NB4 (cell line): ENCODE measurements at regions not wholly inside any gene's neighbourhood (a gene's known extent, or its start where the extent isn't known, plus 50 kb on each side); places are given as distances from the start of the nearest gene placed in this dataset.
"Not testable (repeated sequence)": the region's sequence is repeated elsewhere in the genome, so short reads cannot be mapped to it uniquely, and the experiment has no call there.

Source experiments
- DNase-seq: peaks from one replicate; pipeline ENCODE4 v3.0.0; 2010; ENCODE audit warnings: low read depth
- H3K4me3 ChIP-seq: one replicate; pipeline ENCODE4 v1.5.1; 2011; ENCODE audit warnings: mild to moderate bottlenecking, low read depth, low read length, moderate library complexity
- CTCF ChIP-seq: IDR thresholded peaks from one replicate; pipeline ENCODE4 v1.5.1; 2012; ENCODE audit warnings: low read depth, low read length
- MAX ChIP-seq: IDR thresholded peaks from 2 replicates; pipeline ENCODE4 v1.6.1; 2011; ENCODE audit warnings: low read depth, low read length
- MYC ChIP-seq: IDR thresholded peaks from 2 replicates; pipeline ENCODE4 v1.6.1; 2011; ENCODE audit warnings: low read depth, low read length
- POLR2A ChIP-seq: IDR thresholded peaks from 2 replicates; pipeline ENCODE4 v1.6.1; 2011; ENCODE audit warnings: mild to moderate bottlenecking; ENCODE audit not compliant: insufficient read length; ENCODE audit errors: extremely low read depth

- no peak for DNase-seq
- TF ChIP-seq MAX (no peak), CTCF (no peak), MYC (no peak), POLR2A (no peak)
- H3K4me3 ChIP-seq: no peak overlapping the region
Observed at GRCh38 chr6:116996842-116997241, 119.8 kb downstream of the RFX6 start.

DNA sequence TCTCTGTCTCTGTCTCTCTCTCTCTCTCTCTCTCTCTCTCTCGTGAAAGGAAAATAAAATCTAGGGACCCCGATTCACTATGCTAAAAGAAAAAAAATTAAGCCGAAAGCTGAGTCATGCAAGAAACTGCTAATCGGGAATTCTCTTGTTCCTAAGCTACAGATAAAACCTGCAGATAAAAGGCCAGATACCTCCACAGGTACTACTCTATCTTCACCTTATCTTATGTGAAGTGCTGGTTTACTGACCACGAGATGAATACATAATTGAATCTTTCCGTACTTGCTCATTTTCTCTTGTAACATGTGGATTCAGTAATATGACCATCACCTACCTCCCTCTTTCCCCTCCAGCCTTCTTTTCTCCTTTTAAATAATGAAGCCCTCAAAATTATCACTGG, 120.5 kb downstream of the RFX6 start:
- TF ChIP-seq MAX (no peak), POLR2A (no peak), CTCF (no peak), MYC (no peak)
- no peak overlapping the region for H3K4me3 ChIP-seq
- no peak for DNase-seq

- no peak overlapping the region for H3K4me3 ChIP-seq
- TF ChIP-seq MYC (no peak), POLR2A (no peak), MAX (no peak), CTCF (no peak)
- no peak for DNase-seq
Observed at GRCh38 chr6:117007659-117008058, 130.6 kb downstream of the RFX6 start.

- H3K4me3 ChIP-seq: no peak overlapping the region
- TF ChIP-seq CTCF (no peak), POLR2A (no peak), MYC (no peak), MAX (no peak)
- no peak for DNase-seq
Observed at GRCh38 chr6:117008618-117009017, 131.6 kb downstream of the RFX6 start.

DNA sequence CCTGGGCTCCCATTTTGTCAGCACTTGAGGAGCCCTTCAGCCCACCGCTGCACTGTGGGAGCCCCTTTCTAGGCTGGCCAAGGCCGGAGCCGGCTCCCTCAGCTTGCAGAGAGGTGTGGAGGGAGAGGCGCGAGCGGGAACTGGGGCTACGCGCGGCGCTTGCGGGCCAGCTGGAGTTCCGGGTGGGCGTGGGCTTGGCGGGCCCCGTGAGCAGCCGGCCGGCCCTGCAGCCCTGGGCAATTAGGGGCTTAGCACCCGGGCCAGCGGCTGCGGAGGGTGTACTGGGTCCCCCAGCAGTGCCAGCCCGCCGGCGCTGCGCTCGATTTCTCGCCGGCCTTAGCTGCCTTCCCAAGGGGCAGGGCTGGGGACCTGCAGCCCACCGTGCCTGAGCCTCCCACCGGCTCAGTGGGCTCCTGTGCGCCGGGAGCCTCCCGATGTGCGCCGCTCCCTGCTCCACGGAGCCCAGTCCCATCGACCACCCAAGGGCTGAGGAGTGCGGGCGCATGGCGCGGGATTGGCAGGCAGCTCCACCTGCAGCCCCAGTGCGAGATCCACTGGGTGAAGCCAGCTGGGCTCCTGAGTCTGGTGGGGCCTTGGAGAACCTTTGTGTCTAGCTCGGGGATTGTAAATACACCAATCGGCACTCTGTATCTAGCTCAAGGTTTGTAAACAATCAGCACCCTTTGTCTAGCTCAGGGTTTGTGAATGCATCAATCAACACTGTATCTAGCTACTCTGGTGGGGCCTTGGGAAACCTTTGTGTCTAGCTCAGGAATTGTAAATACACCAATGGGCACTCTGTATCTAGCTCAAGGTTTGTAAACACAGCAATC, 137.8 kb downstream of the RFX6 start:
- not testable (repeated sequence) for H3K4me3 ChIP-seq, DNase-seq

DNA sequence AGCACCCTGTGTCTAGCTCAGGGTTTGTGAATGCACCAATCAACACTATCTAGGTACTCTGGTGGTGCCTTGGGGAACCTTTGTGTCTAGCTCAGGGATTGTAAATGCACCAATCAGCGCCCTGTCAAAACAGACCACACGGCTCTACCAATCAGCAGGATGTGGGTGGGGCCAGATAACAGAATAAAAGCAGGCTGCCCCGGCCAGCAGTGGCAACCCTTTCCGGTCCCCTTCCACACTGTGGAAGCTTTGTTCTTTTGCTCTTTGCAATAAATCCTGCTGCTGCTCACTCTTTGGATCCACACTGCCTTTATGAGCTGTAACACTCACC, 138.4 kb downstream of the RFX6 start:
- not testable (repeated sequence) for DNase-seq, H3K4me3 ChIP-seq

DNA sequence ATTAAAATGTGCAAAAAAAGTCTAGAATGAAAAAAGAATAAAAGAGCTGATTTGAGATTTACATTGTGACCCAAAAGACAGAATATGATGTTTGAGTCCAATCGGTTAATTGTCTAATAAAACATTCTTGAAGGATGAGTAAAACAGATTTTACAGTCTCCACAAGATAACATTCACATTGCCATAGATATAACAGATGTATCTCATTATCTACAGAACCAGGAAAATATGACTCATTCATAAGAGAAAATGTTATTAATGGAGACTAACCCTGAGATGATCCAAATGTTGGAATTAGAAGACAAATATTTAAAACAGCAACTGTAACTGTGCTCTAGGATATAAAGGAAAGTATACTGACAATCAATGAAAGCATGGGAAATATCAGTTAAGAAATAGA, 141.7 kb downstream of the RFX6 start:
- no peak overlapping the region for H3K4me3 ChIP-seq
- no peak for DNase-seq
- TF ChIP-seq CTCF: no peak
- no peak for TF ChIP-seq MYC
- no peak for TF ChIP-seq POLR2A
- no peak for TF ChIP-seq MAX
